ENCODE measurements at regions not wholly inside any gene's neighbourhood (a gene's known extent, or its start where the extent isn't known, plus 50 kb on each side); places are given as distances from the start of the nearest gene placed in this dataset.

- H3K9ac ChIP-seq (ENCODE audit: low read depth, low read length, poor library complexity, severe bottlenecking) = no peak overlapping the region
- no peaks in the 10 kb centered on the region for H4K20me1 ChIP-seq (ENCODE audit: insufficient read depth, low read length, poor library complexity, severe bottlenecking)
- H3K4me1 ChIP-seq (ENCODE audit: insufficient read depth, low read length, poor library complexity, severe bottlenecking) = no peaks in the 10 kb centered on the region
- no peak overlapping the region for H3K4me2 ChIP-seq (ENCODE audit: low read depth, low read length, poor library complexity, severe bottlenecking)
- H3K27me3 ChIP-seq (ENCODE audit: insufficient read depth, low read length, poor library complexity, severe bottlenecking) = no peaks in the 10 kb centered on the region
- H3F3A ChIP-seq (ENCODE audit: low read depth) = no peaks in the 10 kb centered on the region
- H3K9me3 ChIP-seq (ENCODE audit: insufficient read depth, low read depth, low read length) = no peaks in the 10 kb centered on the region
- no peak overlapping the region for H3K4me3 ChIP-seq (ENCODE audit: low read length, poor library complexity, severe bottlenecking)
- H3K36me3 ChIP-seq (ENCODE audit: insufficient read depth, low read length) = no peaks in the 10 kb centered on the region
- no peaks in the 10 kb centered on the region for H3K9me2 ChIP-seq (replicated peaks; ENCODE audit: low read depth, low read length)
- no peaks in the 10 kb centered on the region for H3K79me2 ChIP-seq (ENCODE audit: insufficient read depth, low read length)
- no peak overlapping the region for H2AFZ ChIP-seq (ENCODE audit: low read length)
- TF ChIP-seq EZH2phosphoT487 (IDR thresholded peaks at IDR 0.05; ENCODE audit: borderline replicate concordance) = no peak
Observed at GRCh38 chr7:34530259-34530658, 127.8 kb upstream of the NPSR1 start.

- Histone ChIP-seq H3K27me3 (ENCODE audit: insufficient read depth, low read length, poor library complexity, severe bottlenecking) (no peaks in the 10 kb centered on the region), H3K4me2 (ENCODE audit: low read depth, low read length, poor library complexity, severe bottlenecking) (no peak overlapping the region), H4K20me1 (ENCODE audit: insufficient read depth, low read length, poor library complexity, severe bottlenecking) (no peaks in the 10 kb centered on the region), H3K9me2 (replicated peaks; ENCODE audit: low read depth, low read length) (no peaks in the 10 kb centered on the region), H3F3A (ENCODE audit: low read depth) (no peaks in the 10 kb centered on the region), H3K9ac (ENCODE audit: low read depth, low read length, poor library complexity, severe bottlenecking) (no peak overlapping the region), H2AFZ (ENCODE audit: low read length) (no peak overlapping the region), H3K79me2 (ENCODE audit: insufficient read depth, low read length) (no peaks in the 10 kb centered on the region), H3K36me3 (ENCODE audit: insufficient read depth, low read length) (no peaks in the 10 kb centered on the region), H3K4me1 (ENCODE audit: insufficient read depth, low read length, poor library complexity, severe bottlenecking) (no peaks in the 10 kb centered on the region), H3K9me3 (ENCODE audit: insufficient read depth, low read depth, low read length) (no peaks in the 10 kb centered on the region; the same call in 1 of the 2 replicates), H3K4me3 (ENCODE audit: low read length, poor library complexity, severe bottlenecking) (no peak overlapping the region)
- TF ChIP-seq EZH2phosphoT487 (IDR thresholded peaks at IDR 0.05; ENCODE audit: borderline replicate concordance) (no peak), CTCF (conservative IDR thresholded peaks at IDR 0.05; ENCODE audit: low read length) (no peak)
Observed at GRCh38 chr7:34539003-34539402, 119.0 kb upstream of the NPSR1 start.

GRCh38 chr7:34544621-34545020 is 113.4 kb upstream of the NPSR1 start:
- Histone ChIP-seq H4K20me1 (ENCODE audit: insufficient read depth, low read length, poor library complexity, severe bottlenecking) (no peaks in the 10 kb centered on the region), H3K4me1 (ENCODE audit: insufficient read depth, low read length, poor library complexity, severe bottlenecking) (no peaks in the 10 kb centered on the region), H3K79me2 (ENCODE audit: insufficient read depth, low read length) (no peaks in the 10 kb centered on the region), H3K9ac (ENCODE audit: low read depth, low read length, poor library complexity, severe bottlenecking) (no peak overlapping the region), H3K36me3 (ENCODE audit: insufficient read depth, low read length) (no peaks in the 10 kb centered on the region), H3F3A (ENCODE audit: low read depth) (no peaks in the 10 kb centered on the region), H3K27me3 (ENCODE audit: insufficient read depth, low read length, poor library complexity, severe bottlenecking) (no peaks in the 10 kb centered on the region), H2AFZ (ENCODE audit: low read length) (no peak overlapping the region), H3K9me3 (ENCODE audit: insufficient read depth, low read depth, low read length) (0 out of 2 replicates have a peak, but pooled peaks cover 3% of the 10 kb centered on the region), H3K4me2 (ENCODE audit: low read depth, low read length, poor library complexity, severe bottlenecking) (no peak overlapping the region), H3K9me2 (replicated peaks; ENCODE audit: low read depth, low read length) (no peaks in the 10 kb centered on the region), H3K4me3 (ENCODE audit: low read length, poor library complexity, severe bottlenecking) (no peak overlapping the region)
- TF ChIP-seq EZH2phosphoT487 (IDR thresholded peaks at IDR 0.05; ENCODE audit: borderline replicate concordance) = no peak
- no peak for TF ChIP-seq CTCF (conservative IDR thresholded peaks at IDR 0.05; ENCODE audit: low read length)

- Histone ChIP-seq H3K4me3 (ENCODE audit: low read length, poor library complexity, severe bottlenecking) (no peak overlapping the region), H3K9me2 (replicated peaks; ENCODE audit: low read depth, low read length) (no peaks in the 10 kb centered on the region), H3K9me3 (ENCODE audit: insufficient read depth, low read depth, low read length) (0 out of 2 replicates have a peak, but pooled peaks cover 3% of the 10 kb centered on the region), H4K20me1 (ENCODE audit: insufficient read depth, low read length, poor library complexity, severe bottlenecking) (no peaks in the 10 kb centered on the region), H3K9ac (ENCODE audit: low read depth, low read length, poor library complexity, severe bottlenecking) (no peak overlapping the region), H3K79me2 (ENCODE audit: insufficient read depth, low read length) (no peaks in the 10 kb centered on the region), H3K36me3 (ENCODE audit: insufficient read depth, low read length) (no peaks in the 10 kb centered on the region), H3K4me2 (ENCODE audit: low read depth, low read length, poor library complexity, severe bottlenecking) (no peak overlapping the region), H3F3A (ENCODE audit: low read depth) (no peaks in the 10 kb centered on the region), H3K27me3 (ENCODE audit: insufficient read depth, low read length, poor library complexity, severe bottlenecking) (no peaks in the 10 kb centered on the region), H2AFZ (ENCODE audit: low read length) (no peak overlapping the region), H3K4me1 (ENCODE audit: insufficient read depth, low read length, poor library complexity, severe bottlenecking) (no peaks in the 10 kb centered on the region)
- TF ChIP-seq CTCF (conservative IDR thresholded peaks at IDR 0.05; ENCODE audit: low read length) (no peak), EZH2phosphoT487 (IDR thresholded peaks at IDR 0.05; ENCODE audit: borderline replicate concordance) (no peak)
Observed at GRCh38 chr7:34550996-34551395, 107.0 kb upstream of the NPSR1 start.

Data from Loucy (cell line).